Motor neuron (in vitro differentiated cells): ENCODE measurements at regions not wholly inside any gene's neighbourhood (a gene's known extent, or its start where the extent isn't known, plus 50 kb on each side); places are given as distances from the start of the nearest gene placed in this dataset.
A peak's percentile ranks its signal among the peaks of the same experiment; 100 is the strongest.
"Not testable (repeated sequence)": the region's sequence is repeated elsewhere in the genome, so short reads cannot be mapped to it uniquely, and the experiment has no call there.

ENCODE experiments used
- ATAC-seq, 8 experiments: fragments of 200-7000 bp; cut with Tn5 transposase; replicated peaks in 6 of 8; 2 replicates each; pipeline ENCODE4 v1.8.0; 2021; ENCODE audit warnings: mild to moderate bottlenecking in 8 of 8, moderate library complexity in 8 of 8
- H3K27ac ChIP-seq, 2 donors: fragments of 250-450 bp; sonication (Bioruptor Pico); 2 replicates each; pipeline ENCODE4 v1.9.0; 2021; ENCODE audit warnings: antibody characterized with exemption in 2 of 2, mild to moderate bottlenecking in 2 of 2, moderate library complexity in 1 of 2
- H3K4me1 ChIP-seq, 2 donors: fragments of 250-450 bp; sonication (Bioruptor Pico); replicated peaks in 1 of 2; 2 replicates each; pipeline ENCODE4 v1.6.1; 2021; ENCODE audit warnings: antibody characterized with exemption in 2 of 2, mild to moderate bottlenecking in 2 of 2, moderate library complexity in 1 of 2
- H3K4me3 ChIP-seq, 5 donors: fragments of 250-450 bp; sonication (Bioruptor Pico); 2 replicates each; pipeline ENCODE4 v1.9.0; 2021; ENCODE audit warnings: antibody characterized with exemption in 5 of 5, mild to moderate bottlenecking in 5 of 5, moderate library complexity in 4 of 5
- WGBS, 10 experiments: fragments of 450-650 bp; shearing (Covaris generic); methylation state at CpG; one replicate each; pipeline ENCODE4 v1.0.0; 2022; 5-methylcytosine and 5-hydroxymethylcytosine counted together
- in situ Hi-C, 9 experiments: fragments of 400-800 bp; cut with MboI; loops; one replicate each; pipeline ENCODE4 v1.15.0; 2021; ENCODE audit warnings: low sequenced_read_pairs in 9 of 9, low pct_unique_long_range_greater_than_20kb in 2 of 9; ENCODE audit not compliant: unreplicated experiment in 9 of 9

- Histone ChIP-seq H3K27ac (no peak overlapping the region), H3K4me1 (peaks cover 3 to 7% of the 10 kb centered on the region in 2 donors), H3K4me3 (no peak overlapping the region)
- ATAC-seq, result no peak
- in situ Hi-C loops, result no loop called here
- WGBS, 10 experiments, result 91% methylated on average over 8 of the region's 33 CpGs; no CpG with 5 or more reads in 9 of the 10 experiments
These were observed 83.9 kb downstream of the RTP5 start for GRCh38 chr2:241953324-241953928.

GRCh38 chr2:241956521-241957110 is 87.1 kb downstream of the RTP5 start:
- in situ Hi-C loops, result no loop called here
- Histone ChIP-seq H3K27ac (no peak overlapping the region), H3K4me1 (no peaks in the 10 kb centered on the region), H3K4me3 (no peak overlapping the region)
- ATAC-seq, result no peak
- 40 to 100% (median 93%) methylated on average over 1 to 7 of the region's 13 CpGs; no CpG with 5 or more reads in 5 of the 10 experiments for WGBS, 10 experiments

GRCh38 chr2:241957276-241957675 is 87.7 kb downstream of the RTP5 start:
- no peak for ATAC-seq
- no peak overlapping the region for H3K4me3 ChIP-seq
- H3K4me1 ChIP-seq, result no peaks in the 10 kb centered on the region
- no peak overlapping the region for H3K27ac ChIP-seq
- 39 to 93% (median 84%) methylated on average over 3 to 10 of the region's 14 CpGs; no CpG with 5 or more reads in 6 of the 10 experiments for WGBS, 10 experiments
- in situ Hi-C loops, result no loop called here

GRCh38 chr2:241958818-241959545 is 89.5 kb downstream of the RTP5 start:
- ATAC-seq, result no peak
- Histone ChIP-seq H3K4me1 (peaks cover 0 to 1% of the 10 kb centered on the region in 2 donors), H3K27ac (no peak overlapping the region), H3K4me3 (no peak overlapping the region)
- WGBS, 10 experiments, result 43 to 100% (median 88%) methylated on average over 1 to 13 of the region's 21 CpGs; no CpG with 5 or more reads in 4 of the 10 experiments
- in situ Hi-C loops, result no loop called here

GRCh38 chr2:241959751-241960269 is 90.3 kb downstream of the RTP5 start:
- in situ Hi-C loops, result no loop called here
- WGBS, 10 experiments, result 0 to 100% (median 73%) methylated on average over 1 to 3 of the region's 3 CpGs; no CpG with 5 or more reads in 5 of the 10 experiments
- no peak for ATAC-seq

GRCh38 chr2:241961454-241961853 is 91.9 kb downstream of the RTP5 start:
- WGBS, 10 experiments, result 40 to 100% (median 94%) methylated on average over 1 to 9 of the region's 9 CpGs; no CpG with 5 or more reads in 3 of the 10 experiments
- H3K4me1 ChIP-seq, result peaks cover 3 to 11% of the 10 kb centered on the region in 2 donors
- ATAC-seq, result no peak
- H3K27ac ChIP-seq, result no peak overlapping the region
- in situ Hi-C loops, result no loop called here
- no peak overlapping the region for H3K4me3 ChIP-seq

More at GRCh38 chr2:241959751-241960269, 90.3 kb downstream of the RTP5 start:
- Histone ChIP-seq H3K27ac (no peak overlapping the region), H3K4me1 (peaks cover 0 to 5% of the 10 kb centered on the region in 2 donors), H3K4me3 (no peak overlapping the region)

- in situ Hi-C loops, result no loop called here
- ATAC-seq, result peak in 4 of 8 experiments; percentile 14 to 28 (median 24)
- Histone ChIP-seq H3K4me3 (no peak overlapping the region), H3K4me1 (peaks cover 9 to 11% of the 10 kb centered on the region in 2 donors), H3K27ac (no peak overlapping the region)
- 57 to 98% (median 75%) methylated on average over 3 to 7 of the region's 7 CpGs for WGBS, 10 experiments
These were observed 94.6 kb downstream of the RTP5 start for GRCh38 chr2:241964133-241964532.

- H3K4me1 ChIP-seq, result peaks cover 9 to 11% of the 10 kb centered on the region in 2 donors
- 0 to 37% (median 23%) methylated on average over 1 to 8 of the region's 11 CpGs; no CpG with 5 or more reads in 3 of the 10 experiments for WGBS, 10 experiments
- ATAC-seq, result peak; percentile 81 to 94 (median 88)
- peak overlapping the region in 1 of 2 donors; percentile 43 for H3K27ac ChIP-seq
- H3K4me3 ChIP-seq, result peak overlapping the region in 2 of 5 donors; percentile 15 to 20
- in situ Hi-C loops, result no loop called here
These were observed 96.4 kb downstream of the RTP5 start for GRCh38 chr2:241965931-241966412.

- peak in 3 of 8 experiments; percentile 33 to 81 (median 58) for ATAC-seq
- Histone ChIP-seq H3K4me3 (no peak overlapping the region), H3K27ac (no peak overlapping the region), H3K4me1 (peaks cover 9 to 11% of the 10 kb centered on the region in 2 donors)
- in situ Hi-C loops, result no loop called here
- 13 to 97% (median 86%) methylated on average over 1 to 11 of the region's 16 CpGs; no CpG with 5 or more reads in 1 of the 10 experiments for WGBS, 10 experiments
These were observed 97.3 kb downstream of the RTP5 start for GRCh38 chr2:241966647-241967466.

GRCh38 chr2:241967467-241968144 is 98.1 kb downstream of the RTP5 start:
- no peak overlapping the region for H3K27ac ChIP-seq
- H3K4me3 ChIP-seq, result no peak overlapping the region

GRCh38 chr2:241968417-241968816 is 98.9 kb downstream of the RTP5 start:
- ATAC-seq, result no peak
- peaks cover 9 to 11% of the 10 kb centered on the region in 2 donors for H3K4me1 ChIP-seq
- in situ Hi-C loops, result no loop called here
- no peak overlapping the region for H3K27ac ChIP-seq
- WGBS, 10 experiments, result 41 to 100% (median 100%) methylated on average over 1 to 5 of the region's 9 CpGs; no CpG with 5 or more reads in 1 of the 10 experiments
- no peak overlapping the region for H3K4me3 ChIP-seq

More at GRCh38 chr2:241967467-241968144, 98.1 kb downstream of the RTP5 start:
- peak in 3 of 8 experiments; percentile 48 to 62 (median 57) for ATAC-seq
- WGBS, 10 experiments, result 60 to 100% (median 87%) methylated on average over 1 to 11 of the region's 17 CpGs; no CpG with 5 or more reads in 1 of the 10 experiments
- H3K4me1 ChIP-seq, result peaks cover 9 to 11% of the 10 kb centered on the region in 2 donors
- in situ Hi-C loops, result no loop called here

GRCh38 chr2:241969182-241969581 is 99.7 kb downstream of the RTP5 start:
- H3K4me1 ChIP-seq, H3K4me3 ChIP-seq, in situ Hi-C loops, H3K27ac ChIP-seq, ATAC-seq: not testable (repeated sequence)
- WGBS, 10 experiments, result 90 to 100% (median 99%) methylated on average over 1 to 5 of the region's 6 CpGs; no CpG with 5 or more reads in 6 of the 10 experiments
